ENCODE measurements at regions not wholly inside any gene's neighbourhood (a gene's known extent, or its start where the extent isn't known, plus 50 kb on each side); places are given as distances from the start of the nearest gene placed in this dataset.

DNA sequence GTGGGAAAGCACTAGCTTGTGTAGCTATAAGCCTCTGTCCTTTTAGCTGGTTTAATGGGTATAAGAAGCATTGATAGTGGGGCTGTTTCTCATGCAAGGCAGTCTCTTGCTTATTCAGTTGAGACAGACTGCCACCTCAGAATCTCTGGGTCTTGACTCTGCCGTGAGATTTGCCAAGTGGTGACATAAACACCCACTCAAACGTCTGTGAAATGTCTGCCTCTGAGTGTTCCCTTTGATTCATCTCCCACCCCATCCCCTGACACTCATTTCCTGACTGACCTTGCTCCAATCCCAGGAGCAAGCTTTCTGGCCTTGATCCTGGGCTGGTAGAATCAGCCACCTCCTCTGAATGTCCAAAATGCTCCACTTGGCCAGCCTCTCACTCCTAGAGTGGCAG, 141.9 kb upstream of the RBMS1 start:
- H3K4me3 ChIP-seq: no peak overlapping the region
- no peak overlapping the region for H3K27ac Mint-ChIP-seq
- peaks cover 3% of the 10 kb centered on the region; the same call in 1 of the 2 replicates for H3K36me3 ChIP-seq (ENCODE audit: insufficient read depth)
- H3K27me3 Mint-ChIP-seq (ENCODE audit: insufficient read depth, low read depth, poor library complexity): no peaks in the 10 kb centered on the region
- H3K27me3 ChIP-seq (ENCODE audit: insufficient read depth): no peaks in the 10 kb centered on the region
- ATAC-seq: no peak
- 0 out of 2 replicates have a peak, but pooled peaks cover 18% of the 10 kb centered on the region for H3K9me2 ChIP-seq (ENCODE audit: insufficient read depth)
- H3K36me3 Mint-ChIP-seq (ENCODE audit: low read depth): peaks cover 10% of the 10 kb centered on the region; the same call in 2 of the 3 replicates
- peak overlapping the region; percentile 66; the same call in 1 of the 2 replicates for H2AFZ ChIP-seq
- H3K79me2 ChIP-seq (replicated peaks; ENCODE audit: insufficient read depth): no peaks in the 10 kb centered on the region
- DNase-seq (ENCODE audit: low spot score): no peak
- no peaks in the 10 kb centered on the region for H3F3A ChIP-seq (replicated peaks; ENCODE audit: low read depth)
- H3K4me3 Mint-ChIP-seq: no peak overlapping the region
- H3K4me1 Mint-ChIP-seq: peaks cover 16% of the 10 kb centered on the region; the same call in 2 of the 3 replicates
- TF ChIP-seq ZNF114 (CRISPR knock-in tag; IDR thresholded peaks at IDR 0.05) (no peak), REST (IDR thresholded peaks at IDR 0.05; ENCODE audit: unreplicated experiment) (no peak), ZNF462 (CRISPR knock-in tag; IDR thresholded peaks at IDR 0.05) (no peak), JUNB (IDR thresholded peaks at IDR 0.05; ENCODE audit: unreplicated experiment) (no peak), STAT1 (IDR thresholded peaks at IDR 0.05; ENCODE audit: unreplicated experiment) (no peak)
- TF ChIP-seq, protein P1, sequence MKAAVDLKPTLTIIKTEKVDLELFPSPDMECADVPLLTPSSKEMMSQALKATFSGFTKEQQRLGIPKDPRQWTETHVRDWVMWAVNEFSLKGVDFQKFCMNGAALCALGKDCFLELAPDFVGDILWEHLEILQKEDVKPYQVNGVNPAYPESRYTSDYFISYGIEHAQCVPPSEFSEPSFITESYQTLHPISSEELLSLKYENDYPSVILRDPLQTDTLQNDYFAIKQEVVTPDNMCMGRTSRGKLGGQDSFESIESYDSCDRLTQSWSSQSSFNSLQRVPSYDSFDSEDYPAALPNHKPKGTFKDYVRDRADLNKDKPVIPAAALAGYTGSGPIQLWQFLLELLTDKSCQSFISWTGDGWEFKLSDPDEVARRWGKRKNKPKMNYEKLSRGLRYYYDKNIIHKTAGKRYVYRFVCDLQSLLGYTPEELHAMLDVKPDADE (IDR thresholded peaks at IDR 0.05): no peak
- H3K9me3 Mint-ChIP-seq: peaks cover 17% of the 10 kb centered on the region
- H3K4me2 ChIP-seq: no peak overlapping the region
- H3K4me1 ChIP-seq (ENCODE audit: insufficient read depth): peaks cover 19% of the 10 kb centered on the region
- H3K27ac ChIP-seq (ENCODE audit: low read depth): no peak overlapping the region
- H4K20me1 ChIP-seq (replicated peaks; ENCODE audit: insufficient read depth): no peaks in the 10 kb centered on the region
